Suprapubic skin (tissue), 4 donors: ENCODE measurements at regions not wholly inside any gene's neighbourhood (a gene's known extent, or its start where the extent isn't known, plus 50 kb on each side); places are given as distances from the start of the nearest gene placed in this dataset.

Experiments
- EP300 ChIP-seq: sonication (generic); formaldehyde crosslinking; IDR thresholded peaks from one replicate; pipeline ENCODE4 v1.6.1; 2017; ENCODE audit warnings: antibody characterized with exemption
- POLR2A ChIP-seq, 2 donors: fragments of 450-650 bp; IDR thresholded peaks; one replicate each; pipeline ENCODE4 v1.6.1; 2017; ENCODE audit warnings: antibody characterized with exemption in 2 of 2, mild to moderate bottlenecking in 2 of 2, moderate library complexity in 2 of 2
- POLR2AphosphoS5 ChIP-seq, 3 donors: sonication (generic); formaldehyde crosslinking; IDR thresholded peaks; one replicate each; pipeline ENCODE4 v1.6.1; 2017; ENCODE audit warnings: antibody characterized with exemption in 3 of 3
- TF ChIP-seq, protein P1 (sequence below), 2 donors: fragments of 200-600 bp in 1 of 2; fragments of 450-650 bp in 1 of 2; sonication (generic) in 1 of 2; IDR thresholded peaks; one replicate each; pipeline ENCODE4 v1.5.1; 2016 to 2019; ENCODE audit warnings: antibody characterized with exemption in 2 of 2, mild to moderate bottlenecking in 1 of 2, moderate library complexity in 1 of 2

DNA sequence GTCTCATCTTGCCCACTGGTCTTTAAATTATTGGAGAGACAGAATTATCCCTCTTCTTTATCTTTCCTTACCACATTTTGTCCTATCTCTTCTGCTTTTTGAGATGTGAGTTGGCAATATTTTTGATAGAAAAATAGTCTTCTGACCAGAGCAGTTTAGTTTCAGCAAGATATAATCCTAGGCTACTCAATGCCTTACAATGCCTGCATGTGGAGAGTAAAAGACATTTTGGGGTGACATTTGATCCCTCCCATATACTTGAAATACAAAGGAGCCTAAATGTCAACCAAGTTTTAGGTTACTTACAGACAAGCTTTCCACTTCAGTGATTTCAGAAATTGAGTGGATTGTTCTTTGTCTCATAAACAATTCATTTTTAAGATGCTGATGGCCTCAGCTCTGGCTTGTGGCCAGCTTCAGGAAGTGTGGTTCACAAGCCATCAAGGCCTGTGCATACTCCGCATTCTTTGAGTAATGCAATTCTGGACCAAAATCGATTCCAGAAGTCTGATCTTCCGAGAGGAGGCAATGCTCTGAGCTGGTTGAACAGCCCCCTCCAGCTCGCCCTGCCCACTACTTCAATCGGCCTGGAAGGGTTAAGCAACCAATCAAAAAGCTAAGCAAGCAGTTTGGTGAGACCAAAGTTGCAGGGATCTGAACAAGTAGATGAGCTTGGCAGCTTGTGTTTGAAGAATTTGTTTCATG is 274.4 kb downstream of the BLID start:
- TF ChIP-seq POLR2A (IDR thresholded peaks at IDR 0.05) (no peak), POLR2AphosphoS5 (IDR thresholded peaks at IDR 0.05) (no peak), EP300 (no peak)
- TF ChIP-seq, protein P1, sequence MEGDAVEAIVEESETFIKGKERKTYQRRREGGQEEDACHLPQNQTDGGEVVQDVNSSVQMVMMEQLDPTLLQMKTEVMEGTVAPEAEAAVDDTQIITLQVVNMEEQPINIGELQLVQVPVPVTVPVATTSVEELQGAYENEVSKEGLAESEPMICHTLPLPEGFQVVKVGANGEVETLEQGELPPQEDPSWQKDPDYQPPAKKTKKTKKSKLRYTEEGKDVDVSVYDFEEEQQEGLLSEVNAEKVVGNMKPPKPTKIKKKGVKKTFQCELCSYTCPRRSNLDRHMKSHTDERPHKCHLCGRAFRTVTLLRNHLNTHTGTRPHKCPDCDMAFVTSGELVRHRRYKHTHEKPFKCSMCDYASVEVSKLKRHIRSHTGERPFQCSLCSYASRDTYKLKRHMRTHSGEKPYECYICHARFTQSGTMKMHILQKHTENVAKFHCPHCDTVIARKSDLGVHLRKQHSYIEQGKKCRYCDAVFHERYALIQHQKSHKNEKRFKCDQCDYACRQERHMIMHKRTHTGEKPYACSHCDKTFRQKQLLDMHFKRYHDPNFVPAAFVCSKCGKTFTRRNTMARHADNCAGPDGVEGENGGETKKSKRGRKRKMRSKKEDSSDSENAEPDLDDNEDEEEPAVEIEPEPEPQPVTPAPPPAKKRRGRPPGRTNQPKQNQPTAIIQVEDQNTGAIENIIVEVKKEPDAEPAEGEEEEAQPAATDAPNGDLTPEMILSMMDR (IDR thresholded peaks at IDR 0.05): no peak
